Heart left ventricle (tissue), 16 donors: ENCODE measurements at regions not wholly inside any gene's neighbourhood (a gene's known extent, or its start where the extent isn't known, plus 50 kb on each side); places are given as distances from the start of the nearest gene placed in this dataset.

Experiments used
- ATAC-seq, 4 donors: fragments of 200-7000 bp; cut with Tn5 transposase; one replicate each; pipeline ENCODE4 v1.9.1; 2020 to 2022; ENCODE audit warnings: moderate library complexity in 4 of 4, mild to moderate bottlenecking in 3 of 4, moderate number of reproducible peaks in 1 of 4
- DNase-seq, 5 donors: peaks; one replicate each; pipeline ENCODE4 v3.0.0-alpha.2; 2020
- H3K27ac ChIP-seq, 12 donors: fragments of 200-600 bp; sonication (generic) in 4 of 12; one replicate each; pipeline versions ENCODE4 v1.5.0 to v1.8.0; 2016 to 2022; ENCODE audit warnings: mild to moderate bottlenecking in 2 of 12
- H3K27me3 ChIP-seq, 9 donors: fragments of 200-600 bp; sonication (generic) in 2 of 9; one replicate each; pipeline versions ENCODE4 v1.5.1 to v1.8.0; 2016 to 2022; ENCODE audit warnings: mild to moderate bottlenecking in 3 of 9
- H3K36me3 ChIP-seq, 9 donors: fragments of 200-600 bp; sonication (generic) in 2 of 9; one replicate each; pipeline versions ENCODE4 v1.5.0 to v1.8.0; 2018 to 2022; ENCODE audit warnings: mild to moderate bottlenecking in 2 of 9
- H3K4me1 ChIP-seq, 12 donors: fragments of 200-600 bp; sonication (generic) in 4 of 12; one replicate each; pipeline versions ENCODE4 v1.5.0 to v1.8.0; 2016 to 2022; ENCODE audit warnings: mild to moderate bottlenecking in 3 of 12
- H3K4me3 ChIP-seq, 12 donors: fragments of 200-600 bp; sonication (generic) in 4 of 12; one replicate each; pipeline versions ENCODE4 v1.5.0 to v1.8.0; 2017 to 2022; ENCODE audit warnings: mild to moderate bottlenecking in 9 of 12, moderate library complexity in 4 of 12
- H3K9me3 ChIP-seq, 12 donors: fragments of 200-600 bp; sonication (generic) in 4 of 12; one replicate each; pipeline versions ENCODE4 v1.5.0 to v1.8.0; 2016 to 2022; ENCODE audit warnings: mild to moderate bottlenecking in 1 of 12
- POLR2A ChIP-seq, 2 donors: fragments of 450-650 bp; IDR thresholded peaks; one replicate each; pipeline ENCODE4 v1.6.1; 2017; ENCODE audit warnings: antibody characterized with exemption in 2 of 2, mild to moderate bottlenecking in 2 of 2, moderate library complexity in 2 of 2
- WGBS, 4 donors: extraction: QIAGEN DNeasy Blood & Tissue Kit in 2 of 4; methylation state at CpG; one replicate each; pipeline versions ENCODE4 v1.1.5 to v1.1.7; 2013 to 2018; 5-methylcytosine and 5-hydroxymethylcytosine counted together
- intact Hi-C, 10 donors: fragments of 100-400 bp; cut with DNase I; formaldehyde crosslinking; loops; one replicate each; pipeline versions ENCODE4 v1.11.1 to v1.14.2; 2022
- TF ChIP-seq, protein P1 (sequence below), 12 donors: fragments of 200-600 bp; sonication (generic) in 4 of 12; IDR thresholded peaks; one replicate each; pipeline versions ENCODE4 v1.5.0 to v1.8.0; 2018 to 2022; ENCODE audit warnings: antibody characterized with exemption in 12 of 12, mild to moderate bottlenecking in 5 of 12
- donor health status: ischemic (EF 13 %, LVEDD 7.1; RV severe dilation, severe dysfunction).
- donor health status: healthy with polysubstance abuse.
- donor health status: DM: no; HTN: yes; CAD: no.
- donor health status: DM: no; HTN: no; CAD: no.
- donor health status: ischemic (EF 25% LVEDD 6.9; RV normal size, moderate dysfunction).
- donor health status: ischemic (EF 25% LVEDD 5.7; RV mildly dilated, moderate dysfunction).
- donor health status: healthy.
- donor health status: DM: yes; HTN: yes; CAD: no.
- donor health status: ischemic (EF 35%, LVEDD 5.7; RV mildly dilated, moderate dysfunction).
- donor health status: nonischemic (EF 11% LVEDD 7.7; RV severe dilation, severe dysfunction).
- donor health status: DM: yes; HTN: yes; CAD: no.
- donor health status: PGD.
- donor health status: ischemic (EF 29% LVEDD 5.4; RV normal size, mild dysfunction).
- donor health status: nonischemic (EF 23%, LVEDD 6.1; RV moderate dilation, normal function).

DNA sequence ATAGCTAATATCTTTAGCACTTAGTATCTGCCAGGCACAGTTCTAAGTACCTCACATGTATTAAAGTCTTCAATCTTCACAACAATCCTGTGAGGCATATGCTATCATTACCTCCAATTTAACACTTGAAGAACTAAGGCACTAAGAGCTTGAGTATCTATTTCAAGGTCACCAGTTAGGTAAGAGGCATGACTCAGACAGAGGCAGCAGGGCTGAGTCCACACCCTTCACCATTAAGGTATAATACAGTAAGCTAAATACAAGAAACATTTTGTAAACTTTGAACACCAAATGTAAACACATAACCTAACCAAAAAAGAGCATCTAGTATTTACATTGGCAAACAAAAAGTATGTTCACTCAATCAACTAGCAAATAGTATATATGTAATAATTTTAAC lies 1410.9 kb downstream of the PCDH18 start:
- Histone ChIP-seq H3K9me3 (no peaks in the 10 kb centered on the region), H3K4me1 (no peaks in the 10 kb centered on the region), H3K4me3 (no peak overlapping the region), H3K27me3 (no peaks in the 10 kb centered on the region), H3K36me3 (no peaks in the 10 kb centered on the region), H3K27ac (no peak overlapping the region)
- intact Hi-C loops: no loop called here
- no peak for TF ChIP-seq POLR2A (IDR thresholded peaks at IDR 0.05)
- TF ChIP-seq, protein P1, sequence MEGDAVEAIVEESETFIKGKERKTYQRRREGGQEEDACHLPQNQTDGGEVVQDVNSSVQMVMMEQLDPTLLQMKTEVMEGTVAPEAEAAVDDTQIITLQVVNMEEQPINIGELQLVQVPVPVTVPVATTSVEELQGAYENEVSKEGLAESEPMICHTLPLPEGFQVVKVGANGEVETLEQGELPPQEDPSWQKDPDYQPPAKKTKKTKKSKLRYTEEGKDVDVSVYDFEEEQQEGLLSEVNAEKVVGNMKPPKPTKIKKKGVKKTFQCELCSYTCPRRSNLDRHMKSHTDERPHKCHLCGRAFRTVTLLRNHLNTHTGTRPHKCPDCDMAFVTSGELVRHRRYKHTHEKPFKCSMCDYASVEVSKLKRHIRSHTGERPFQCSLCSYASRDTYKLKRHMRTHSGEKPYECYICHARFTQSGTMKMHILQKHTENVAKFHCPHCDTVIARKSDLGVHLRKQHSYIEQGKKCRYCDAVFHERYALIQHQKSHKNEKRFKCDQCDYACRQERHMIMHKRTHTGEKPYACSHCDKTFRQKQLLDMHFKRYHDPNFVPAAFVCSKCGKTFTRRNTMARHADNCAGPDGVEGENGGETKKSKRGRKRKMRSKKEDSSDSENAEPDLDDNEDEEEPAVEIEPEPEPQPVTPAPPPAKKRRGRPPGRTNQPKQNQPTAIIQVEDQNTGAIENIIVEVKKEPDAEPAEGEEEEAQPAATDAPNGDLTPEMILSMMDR (IDR thresholded peaks at IDR 0.05): no peak
- DNase-seq (no peak), ATAC-seq (no peak)

DNA sequence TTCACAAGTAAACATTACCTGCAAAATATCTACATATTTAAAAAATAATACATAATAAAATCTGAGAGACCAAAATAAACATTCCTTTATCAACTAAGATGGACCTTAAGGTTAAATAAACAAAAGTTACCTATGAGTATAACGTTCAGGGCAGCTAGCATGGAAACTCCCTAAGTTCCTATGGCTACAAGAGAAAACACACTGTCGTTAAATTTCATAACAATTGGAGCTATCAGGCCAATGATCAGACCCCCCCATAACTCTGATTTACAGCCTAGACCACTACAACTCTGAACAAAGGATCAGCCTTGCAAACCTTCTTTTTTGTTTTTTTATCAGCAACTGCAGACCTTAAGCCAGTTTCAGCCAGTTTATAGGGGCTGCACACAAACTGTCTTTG lies 1418.4 kb downstream of the PCDH18 start:
- WGBS, 4 donors: 35 to 63% (median 54%) methylated on average over 2 of the region's 2 CpGs
- no peak for ATAC-seq
- Histone ChIP-seq H3K36me3 (no peaks in the 10 kb centered on the region), H3K27me3 (no peaks in the 10 kb centered on the region), H3K27ac (no peak overlapping the region), H3K4me3 (no peak overlapping the region), H3K4me1 (no peaks in the 10 kb centered on the region), H3K9me3 (no peaks in the 10 kb centered on the region)
- TF ChIP-seq, protein P1 (IDR thresholded peaks at IDR 0.05): no peak
- no peak for TF ChIP-seq POLR2A (IDR thresholded peaks at IDR 0.05)
- no peak for DNase-seq
- intact Hi-C loops: no loop called here

DNA sequence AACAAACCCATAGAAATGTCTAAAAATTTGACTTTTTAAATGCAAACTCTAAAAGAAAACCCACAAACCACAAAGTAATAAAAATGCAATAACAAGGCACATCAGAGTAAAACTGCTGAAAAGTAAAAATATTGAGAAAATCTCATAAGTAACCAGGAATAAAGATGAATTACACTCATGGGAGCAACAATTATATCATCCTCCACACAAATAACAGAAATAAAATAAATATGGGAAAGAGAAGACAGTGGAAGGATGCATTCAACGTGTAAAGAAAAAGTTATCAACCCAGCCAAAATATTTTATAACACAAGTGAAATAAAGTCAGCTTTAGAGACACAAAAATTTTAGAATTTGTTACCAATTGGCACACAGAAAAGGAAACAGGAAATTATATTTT lies 1420.2 kb downstream of the PCDH18 start:
- 44 to 68% (median 52%) methylated on average over 1 of the region's 1 CpG for whole genome bisulfite sequencing, 4 donors
- no peaks in the 10 kb centered on the region for H3K9me3 ChIP-seq
- no peak overlapping the region for H3K27ac ChIP-seq
- intact Hi-C loops: no loop called here
- no peaks in the 10 kb centered on the region for H3K4me1 ChIP-seq
- H3K27me3 ChIP-seq: no peaks in the 10 kb centered on the region
- DNase-seq: no peak
- no peaks in the 10 kb centered on the region for H3K36me3 ChIP-seq
- no peak for ATAC-seq
- H3K4me3 ChIP-seq: no peak overlapping the region
- TF ChIP-seq, protein P1 (IDR thresholded peaks at IDR 0.05): no peak
- TF ChIP-seq POLR2A (IDR thresholded peaks at IDR 0.05): no peak

DNA sequence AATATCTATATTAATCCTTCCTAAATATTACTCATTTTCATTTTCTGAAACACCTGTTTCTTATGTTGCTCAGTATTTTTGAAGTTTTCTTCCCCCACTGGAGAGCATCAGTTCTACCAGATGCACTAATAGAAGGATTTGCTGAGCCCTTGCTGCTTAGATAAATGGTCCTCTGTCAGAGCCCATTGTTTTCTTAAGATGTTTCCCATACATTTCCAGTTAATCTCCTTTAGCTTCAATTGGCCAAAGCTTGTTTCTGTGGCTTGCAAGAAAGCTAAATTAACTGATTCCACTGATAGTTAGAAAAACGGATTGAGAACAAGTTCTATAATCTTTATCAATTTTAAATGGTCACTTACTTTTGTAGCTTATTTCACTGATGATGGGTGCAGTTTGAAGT lies 1425.5 kb downstream of the PCDH18 start:
- TF ChIP-seq POLR2A (IDR thresholded peaks at IDR 0.05): no peak
- TF ChIP-seq, protein P1 (IDR thresholded peaks at IDR 0.05): no peak
- WGBS, 4 donors: 19 to 49% (median 32%) methylated on average over 1 of the region's 1 CpG

More for the DNA sequence above, 1425.5 kb downstream of the PCDH18 start:
- DNase-seq (no peak), ATAC-seq (no peak)
- no peaks in the 10 kb centered on the region for H3K27me3 ChIP-seq
- no peaks in the 10 kb centered on the region for H3K9me3 ChIP-seq
- intact Hi-C loops: no loop called here
- H3K36me3 ChIP-seq: no peaks in the 10 kb centered on the region
- H3K4me1 ChIP-seq: no peaks in the 10 kb centered on the region
- no peak overlapping the region for H3K4me3 ChIP-seq
- H3K27ac ChIP-seq: no peak overlapping the region
